ENCODE measurements at regions not wholly inside any gene's neighbourhood (a gene's known extent, or its start where the extent isn't known, plus 50 kb on each side); places are given as distances from the start of the nearest gene placed in this dataset.
"Not testable (repeated sequence)": the region's sequence is repeated elsewhere in the genome, so short reads cannot be mapped to it uniquely, and the experiment has no call there.

- DNase-seq (ENCODE audit: low read depth): no peak
Observed at GRCh38 chr1:232859216-232859615, 54.0 kb downstream of the MAP10 start.

GRCh38 chr1:232861107-232861506 is 55.9 kb downstream of the MAP10 start:
- no peak for DNase-seq (ENCODE audit: low read depth)

DNA sequence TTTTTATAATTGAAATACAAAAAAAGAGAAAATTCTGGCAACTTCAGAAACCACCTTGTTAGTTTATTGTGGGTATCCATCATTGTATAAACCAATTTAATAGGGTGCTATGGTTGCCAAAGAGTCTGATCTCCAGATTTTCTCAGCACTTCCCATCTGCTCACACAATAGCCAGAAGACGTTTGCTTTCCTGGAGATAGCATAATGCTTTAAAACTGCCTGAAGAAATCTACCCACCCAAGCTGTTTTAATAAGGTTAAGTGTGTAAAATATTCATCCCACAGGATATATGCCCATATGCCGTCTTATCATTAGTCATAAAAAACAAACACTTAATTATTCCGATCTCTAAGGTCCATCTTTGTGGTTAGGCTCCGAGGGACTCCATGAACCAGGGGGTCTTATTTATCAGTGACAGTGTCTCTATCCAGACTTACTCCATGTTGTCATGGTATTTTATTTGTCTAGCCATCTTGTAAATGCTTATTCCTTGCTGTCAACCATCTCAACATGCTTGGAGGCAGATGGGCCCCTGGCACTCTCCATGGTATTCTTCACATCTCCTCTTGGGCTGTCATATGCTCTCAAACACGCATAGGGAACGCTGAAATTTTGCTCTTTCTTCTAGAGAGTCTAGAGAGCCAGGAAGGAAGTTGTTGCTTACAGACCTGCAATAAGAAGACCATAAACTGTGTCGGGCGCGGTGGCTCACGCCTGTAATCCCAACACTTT is 58.5 kb downstream of the MAP10 start:
- no peak for DNase-seq (ENCODE audit: low read depth)

- DNase-seq (ENCODE audit: low read depth): no peak
Observed at GRCh38 chr1:232865102-232865931, 60.1 kb downstream of the MAP10 start.

GRCh38 chr1:232868793-232869491 is 63.7 kb downstream of the MAP10 start:
- peak; percentile 97 for DNase-seq (ENCODE audit: low read depth)

- not testable (repeated sequence) for DNase-seq (ENCODE audit: low read depth)
Observed at GRCh38 chr1:232871291-232871969, 66.2 kb downstream of the MAP10 start.

DNA sequence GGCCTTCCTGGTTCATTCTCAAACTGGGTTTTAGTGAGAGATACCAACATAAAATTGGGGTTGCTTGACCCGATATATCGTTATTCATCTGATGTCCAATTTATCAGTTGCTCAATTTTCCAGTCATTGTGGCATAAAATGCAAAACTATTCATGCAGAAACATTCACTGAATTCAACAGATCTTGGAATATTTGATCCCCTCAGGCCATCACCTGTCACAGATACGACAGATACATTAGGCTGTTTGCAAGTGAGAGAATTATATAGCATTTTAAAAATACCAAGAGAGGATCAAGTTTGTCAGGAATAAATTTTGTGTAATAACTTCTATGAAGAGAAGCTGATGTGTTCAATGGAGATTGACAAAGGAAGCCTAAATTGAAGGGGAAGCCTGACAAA is 67.1 kb downstream of the MAP10 start:
- DNase-seq (ENCODE audit: low read depth): no peak

DNA sequence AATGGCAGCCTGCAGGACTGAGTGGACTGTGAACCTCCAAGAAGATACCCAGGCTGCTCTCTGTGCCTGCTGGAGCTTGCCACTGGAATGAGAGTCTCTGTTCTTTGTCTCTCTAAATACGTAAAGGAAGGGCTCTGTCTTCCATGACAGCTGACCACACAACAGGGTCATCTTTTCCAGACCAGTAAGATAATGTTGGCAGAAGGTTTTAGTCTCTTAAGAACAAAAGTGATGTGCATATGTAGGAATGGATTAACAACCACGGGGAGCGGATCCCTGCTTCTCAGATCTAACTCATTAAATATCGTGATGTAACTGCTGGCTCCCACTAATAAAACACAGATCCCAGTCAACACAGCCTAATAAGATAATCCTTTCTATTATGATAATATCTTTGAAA is 67.5 kb downstream of the MAP10 start:
- DNase-seq (ENCODE audit: low read depth): no peak

DNA sequence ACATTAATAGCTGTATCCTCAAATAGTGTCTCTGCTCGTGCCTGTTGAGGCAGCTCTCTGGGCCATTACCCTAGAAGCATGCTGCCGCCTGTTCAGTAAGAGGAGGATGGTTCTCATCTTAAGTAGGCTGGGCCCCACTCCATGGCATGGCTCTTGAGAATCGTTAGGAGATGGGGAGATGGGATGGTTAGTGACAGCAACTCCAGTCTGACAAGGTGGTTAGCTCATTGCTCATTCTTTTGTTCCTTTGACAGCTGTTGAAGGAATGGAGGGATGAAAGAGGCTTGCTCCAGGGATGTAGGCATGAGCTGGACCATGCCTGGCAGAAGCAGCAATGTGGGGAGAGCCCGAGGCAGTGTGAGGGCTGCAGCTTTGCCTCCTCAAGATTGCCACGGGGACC is 68.2 kb downstream of the MAP10 start:
- no peak for DNase-seq (ENCODE audit: low read depth)

DNA sequence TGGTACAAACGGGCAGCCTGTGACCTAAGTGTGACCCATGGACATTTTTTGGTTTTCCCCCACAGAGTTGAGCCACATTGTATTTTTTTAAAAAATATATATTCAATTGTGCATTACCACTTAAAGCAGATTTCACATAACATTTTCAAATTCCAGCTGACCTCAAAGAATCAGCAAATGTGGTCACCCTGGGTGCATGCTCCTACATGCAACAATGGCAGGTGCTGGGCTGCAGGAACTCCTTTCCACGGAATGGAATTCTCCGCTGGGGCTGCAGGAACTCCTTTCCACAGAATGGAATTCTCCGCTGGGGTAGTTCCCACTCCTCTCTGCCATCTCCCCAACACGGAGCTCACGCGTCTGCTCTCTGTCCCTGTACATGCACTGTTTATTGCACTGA is 68.7 kb downstream of the MAP10 start:
- no peak for DNase-seq (ENCODE audit: low read depth)

DNA sequence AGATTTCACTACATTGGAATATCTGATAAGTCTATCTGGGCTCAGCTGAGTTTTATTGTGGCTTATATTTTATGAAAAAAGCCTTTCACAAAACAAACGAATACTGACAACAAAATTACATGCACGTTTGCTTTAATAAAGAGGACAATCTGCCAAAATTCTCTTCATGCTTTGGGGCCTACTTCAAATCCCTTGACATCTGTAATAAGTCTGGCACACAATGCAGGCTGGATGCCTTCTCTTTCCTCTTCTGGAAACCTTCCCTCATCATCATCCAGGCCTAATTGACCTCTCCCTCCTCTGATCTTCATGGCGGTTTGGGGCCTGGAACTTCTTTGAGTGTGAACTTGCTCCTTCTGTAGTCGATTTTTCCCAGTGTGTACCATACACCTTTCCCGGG is 70.3 kb downstream of the MAP10 start:
- DNase-seq (ENCODE audit: low read depth): peak; percentile 62

DNA sequence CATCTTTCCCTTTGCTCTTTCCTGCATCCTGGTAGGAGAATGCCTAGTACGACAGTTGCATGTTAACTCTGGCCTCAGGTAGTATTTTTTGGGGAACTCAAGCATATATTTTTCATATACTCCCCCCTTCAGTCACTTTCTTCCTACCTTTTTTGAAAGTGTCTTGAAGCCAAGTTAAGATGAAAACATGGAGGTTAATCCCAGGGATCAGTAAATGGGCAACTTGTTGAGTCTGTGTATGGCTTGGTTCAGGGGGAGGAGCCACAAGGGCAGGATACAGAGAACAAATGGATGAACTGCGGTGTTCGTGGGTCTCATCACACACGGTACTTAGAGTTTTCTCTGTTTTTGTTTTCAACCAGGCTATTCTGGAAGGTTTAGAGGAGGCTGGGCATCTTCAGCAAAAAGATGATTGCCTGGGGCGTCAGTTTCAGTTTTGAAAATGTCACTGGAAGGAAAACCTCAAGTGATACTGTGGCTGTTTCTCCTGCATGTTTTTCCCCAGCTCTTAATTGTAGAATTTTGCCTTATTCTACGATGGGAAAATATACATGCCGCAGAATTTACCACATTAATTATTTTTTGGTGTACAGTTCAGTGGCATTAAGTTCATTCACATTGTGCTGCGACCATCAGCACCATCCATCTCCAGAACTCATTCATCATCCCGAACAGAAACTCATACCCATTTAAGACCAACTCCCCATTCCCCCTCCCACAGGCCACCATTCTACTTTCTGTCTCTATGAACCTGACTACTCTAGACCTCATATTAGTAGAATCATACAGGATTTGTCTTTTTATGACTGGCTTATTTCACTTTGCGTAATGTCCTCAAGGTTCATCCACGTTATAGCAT is 71.5 kb downstream of the MAP10 start:
- no peak for DNase-seq (ENCODE audit: low read depth)

- no peak for DNase-seq (ENCODE audit: low read depth)
Observed at GRCh38 chr1:232877365-232878028, 72.3 kb downstream of the MAP10 start.

- DNase-seq (ENCODE audit: low read depth): no peak
Observed at GRCh38 chr1:232878086-232878485, 72.3 kb upstream of the NTPCR start.

GRCh38 chr1:232880354-232880753 is 70.1 kb upstream of the NTPCR start:
- DNase-seq (ENCODE audit: low read depth): no peak

DNA sequence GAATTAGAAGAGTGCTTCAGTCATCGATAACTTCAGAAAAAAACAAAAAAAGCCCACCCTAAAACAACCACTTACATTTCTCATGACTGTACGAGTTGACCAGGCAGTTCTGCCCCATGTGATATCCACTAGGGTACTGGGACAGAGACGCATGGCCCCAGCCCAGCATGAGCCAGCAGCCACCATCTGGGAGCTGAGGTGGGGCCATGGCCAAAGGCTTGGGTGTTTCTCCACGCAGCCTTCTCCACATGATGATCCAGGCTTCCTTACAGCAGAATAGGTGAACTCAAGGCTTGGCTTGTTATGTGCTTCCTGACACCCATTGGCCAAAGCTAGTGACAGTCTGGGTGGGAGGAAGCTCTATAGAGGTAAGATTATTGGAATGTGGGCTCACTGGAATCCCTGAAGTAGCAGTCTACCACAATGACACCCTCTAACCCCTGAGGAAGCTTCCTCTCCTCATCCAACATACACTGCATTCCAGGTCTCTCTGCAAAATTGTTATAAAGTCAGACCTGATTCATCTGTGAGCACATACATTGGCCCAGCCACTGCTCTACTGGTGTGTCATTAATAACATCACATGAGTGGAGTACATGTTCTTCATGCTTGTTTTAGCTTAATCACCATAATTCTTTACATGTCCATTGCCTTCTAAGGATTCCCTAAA is 66.3 kb upstream of the NTPCR start:
- no peak for DNase-seq (ENCODE audit: low read depth)

- no peak for DNase-seq (ENCODE audit: low read depth)
Observed at GRCh38 chr1:232886271-232886670, 64.1 kb upstream of the NTPCR start.

DNA sequence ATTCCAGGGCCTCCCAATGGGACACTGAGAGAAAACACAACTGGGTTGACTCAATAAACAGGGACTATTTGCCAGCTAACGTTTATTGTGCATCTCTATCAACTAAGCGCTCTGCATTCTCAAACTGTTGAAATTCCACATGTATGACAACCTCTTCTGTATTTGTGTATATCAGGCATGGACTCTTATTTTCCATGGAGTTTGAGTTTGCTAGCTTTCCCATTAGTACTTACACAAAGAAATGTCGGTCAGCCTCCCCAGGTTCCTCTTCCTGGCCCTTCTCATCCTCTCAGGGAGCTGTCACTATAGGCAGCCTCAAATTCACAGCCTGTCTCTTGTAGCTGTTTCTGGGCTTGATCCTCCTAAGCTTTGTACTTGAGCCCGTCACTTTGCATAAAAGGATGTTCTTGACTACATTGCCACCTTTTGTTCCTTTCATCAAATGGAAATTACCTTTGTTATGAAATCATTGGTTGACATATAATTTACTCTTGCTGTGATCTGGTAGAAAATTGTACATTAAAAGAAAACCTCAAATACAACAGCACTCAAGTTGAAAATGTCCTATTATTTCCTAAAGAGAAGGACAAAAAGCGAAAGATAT is 60.0 kb upstream of the NTPCR start:
- DNase-seq (ENCODE audit: low read depth): no peak

- peak; percentile 92 for DNase-seq (ENCODE audit: low read depth)
Observed at GRCh38 chr1:232891071-232891470, 59.3 kb upstream of the NTPCR start.

Measured in GM04503 (cell line).